ENCODE measurements at regions not wholly inside any gene's neighbourhood (a gene's known extent, or its start where the extent isn't known, plus 50 kb on each side); places are given as distances from the start of the nearest gene placed in this dataset.

DNA sequence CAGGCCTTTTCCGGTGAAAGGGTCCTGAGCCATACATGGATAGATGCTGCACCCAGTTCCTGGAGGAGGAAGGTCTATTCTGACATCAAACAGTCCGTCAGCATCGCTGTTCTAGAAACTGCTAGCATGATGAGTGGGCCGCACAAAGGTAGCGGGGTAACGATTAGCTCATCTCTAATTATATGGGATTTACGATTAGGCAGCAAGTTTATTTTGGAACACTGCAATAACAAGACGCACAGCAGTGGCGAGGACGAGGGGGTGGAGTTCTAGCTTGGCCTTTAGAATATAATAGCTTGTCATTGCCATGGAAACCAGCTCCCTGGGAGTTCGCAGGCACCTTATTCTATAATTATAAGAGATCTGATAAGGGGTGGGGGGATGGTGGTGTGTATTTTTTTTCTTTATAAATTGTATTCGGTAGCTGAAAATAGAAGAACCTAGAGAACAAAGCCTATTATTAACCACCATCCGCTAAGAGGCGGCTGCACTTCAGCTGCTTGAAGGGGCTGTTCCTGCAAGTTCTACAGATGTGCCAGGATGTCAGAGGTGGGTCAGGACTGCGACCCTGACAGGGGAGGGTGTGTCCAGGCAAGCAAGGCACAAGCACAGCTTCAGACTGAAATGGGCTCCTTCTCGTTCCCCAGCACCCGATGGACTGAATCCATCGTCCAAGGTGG is 311.0 kb downstream of the AGTPBP1 start:
- TF ChIP-seq, protein P1, sequence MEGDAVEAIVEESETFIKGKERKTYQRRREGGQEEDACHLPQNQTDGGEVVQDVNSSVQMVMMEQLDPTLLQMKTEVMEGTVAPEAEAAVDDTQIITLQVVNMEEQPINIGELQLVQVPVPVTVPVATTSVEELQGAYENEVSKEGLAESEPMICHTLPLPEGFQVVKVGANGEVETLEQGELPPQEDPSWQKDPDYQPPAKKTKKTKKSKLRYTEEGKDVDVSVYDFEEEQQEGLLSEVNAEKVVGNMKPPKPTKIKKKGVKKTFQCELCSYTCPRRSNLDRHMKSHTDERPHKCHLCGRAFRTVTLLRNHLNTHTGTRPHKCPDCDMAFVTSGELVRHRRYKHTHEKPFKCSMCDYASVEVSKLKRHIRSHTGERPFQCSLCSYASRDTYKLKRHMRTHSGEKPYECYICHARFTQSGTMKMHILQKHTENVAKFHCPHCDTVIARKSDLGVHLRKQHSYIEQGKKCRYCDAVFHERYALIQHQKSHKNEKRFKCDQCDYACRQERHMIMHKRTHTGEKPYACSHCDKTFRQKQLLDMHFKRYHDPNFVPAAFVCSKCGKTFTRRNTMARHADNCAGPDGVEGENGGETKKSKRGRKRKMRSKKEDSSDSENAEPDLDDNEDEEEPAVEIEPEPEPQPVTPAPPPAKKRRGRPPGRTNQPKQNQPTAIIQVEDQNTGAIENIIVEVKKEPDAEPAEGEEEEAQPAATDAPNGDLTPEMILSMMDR (conservative IDR thresholded peaks at IDR 0.05), result no peak
- TF ChIP-seq ZFX (IDR thresholded peaks at IDR 0.05), result no peak
